Activated T-cell treated with anti-CD3 and anti-CD28 coated beads, Interleukin-2, amount 50 U/mL, for 48 hours (primary cell): ENCODE measurements at regions not wholly inside any gene's neighbourhood (a gene's known extent, or its start where the extent isn't known, plus 50 kb on each side); places are given as distances from the start of the nearest gene placed in this dataset.

Source experiments
- DNase-seq, 2 experiments: peaks; one replicate each; pipeline ENCODE4 v3.0.0-alpha.2; 2020

GRCh38 chr18:45350404-45351156, 264.7 kb upstream of the SLC14A2 start:
- DNase-seq = no peak

GRCh38 chr18:45352874-45353273, 262.4 kb upstream of the SLC14A2 start:
- no peak for DNase-seq

GRCh38 chr18:45353530-45353929, 261.7 kb upstream of the SLC14A2 start:
- no peak for DNase-seq

- DNase-seq = no peak
Measured at GRCh38 chr18:45355944-45356520, 259.2 kb upstream of the SLC14A2 start.

- no peak for DNase-seq
Measured at GRCh38 chr18:45357686-45358470, 257.4 kb upstream of the SLC14A2 start.

GRCh38 chr18:45359275-45360009, 255.8 kb upstream of the SLC14A2 start:
- DNase-seq = no peak

- DNase-seq = no peak
Measured at GRCh38 chr18:45361125-45361851, 254.0 kb upstream of the SLC14A2 start.

GRCh38 chr18:45363196-45363595, 252.1 kb upstream of the SLC14A2 start:
- DNase-seq = no peak

- DNase-seq = no peak
Measured at GRCh38 chr18:45365835-45366234, 249.4 kb upstream of the SLC14A2 start.

- no peak for DNase-seq
Measured at GRCh38 chr18:45370255-45371010, 244.8 kb upstream of the SLC14A2 start.

GRCh38 chr18:45373286-45373880, 241.9 kb upstream of the SLC14A2 start:
- no peak for DNase-seq

- no peak for DNase-seq
Measured at GRCh38 chr18:45374236-45374635, 241.0 kb upstream of the SLC14A2 start.

GRCh38 chr18:45374878-45375630, 240.2 kb upstream of the SLC14A2 start:
- DNase-seq = no peak

GRCh38 chr18:45376193-45376592, 239.1 kb upstream of the SLC14A2 start:
- no peak for DNase-seq

GRCh38 chr18:45378308-45378707, 237.0 kb upstream of the SLC14A2 start:
- DNase-seq = no peak

- no peak for DNase-seq
Measured at GRCh38 chr18:45378933-45379332, 236.3 kb upstream of the SLC14A2 start.

GRCh38 chr18:45379903-45380302, 235.4 kb upstream of the SLC14A2 start:
- DNase-seq = no peak

GRCh38 chr18:45381282-45381681, 234.0 kb upstream of the SLC14A2 start:
- no peak for DNase-seq

- DNase-seq = no peak
Measured at GRCh38 chr18:45383228-45383627, 232.0 kb upstream of the SLC14A2 start.

- peak; percentile 62 to 69 for DNase-seq
Measured at GRCh38 chr18:45384137-45384961, 230.9 kb upstream of the SLC14A2 start.
